HCT116 (cell line): ENCODE measurements at regions not wholly inside any gene's neighbourhood (a gene's known extent, or its start where the extent isn't known, plus 50 kb on each side); places are given as distances from the start of the nearest gene placed in this dataset.

ENCODE experiments used
- ATAC-seq: fragments of 200-7000 bp; cut with Tn5 transposase; 2 replicates; pipeline ENCODE4 v1.9.1; 2020; ENCODE audit warnings: mild to moderate bottlenecking, moderate library complexity
- BruUV-seq: library from RNA; stranded (reverse); fragments of 400-500 nt; replicated peaks from 2 replicates; lab custom pipeline; 2021; lab: Mats Ljungman, UMichigan
- CTCF ChIA-PET: fragments of 300-600 bp; sonication (Branson Sonifier 250); formaldehyde crosslinking; loops from one replicate; lab custom pipeline; 2021; ENCODE audit warnings: antibody characterized with exemption; lab: Charles Lee
- POLR2A ChIA-PET: fragments of 300-600, 350-600 bp; sonication (Branson Sonifier 250); formaldehyde crosslinking; loops from one replicate; lab custom pipeline; 2021; ENCODE audit warnings: antibody characterized with exemption; lab: Charles Lee
- RAD21 ChIA-PET, 2 experiments: fragments of 300-600 bp; sonication (Branson Sonifier 250); formaldehyde crosslinking; loops; one replicate each; lab custom pipeline; 2023; ENCODE audit warnings: low total read pairs in 2 of 2; ENCODE audit not compliant: uncharacterized antibody in 2 of 2, unreplicated experiment in 2 of 2, low non-redundant PET in 1 of 2; lab: Charles Lee
- DNase-seq: peaks from one replicate; pipeline ENCODE4 v3.0.0-alpha.2; 2010; ENCODE audit warnings: low read depth, low spot score
- H2AFZ ChIP-seq: fragments of 200-600 bp; shearing (Covaris generic), sonication (generic); 2 replicates; pipeline ENCODE4 v1.6.1; 2017; ENCODE audit warnings: low read depth, mixed run types, mixed read lengths, antibody characterized with exemption, low read length; ENCODE audit not compliant: poor library complexity, severe bottlenecking
- H3K27ac ChIP-seq: 2 replicates; pipeline ENCODE4 v1.5.1; 2012; ENCODE audit warnings: low read depth, low read length
- H3K27me3 ChIP-seq: fragments of 200-600 bp; sonication (generic); 2 replicates; pipeline ENCODE4 v1.6.1; 2016; ENCODE audit warnings: mixed run types, low read length, mixed read lengths; ENCODE audit not compliant: insufficient read depth
- H3K36me3 ChIP-seq, 2 experiments: fragments of 200-500 bp in 1 of 2; fragments of 200-600 bp in 1 of 2; sonication (Bioruptor generic) in 1 of 2; sonication (generic) in 1 of 2; 2 replicates each; pipeline versions ENCODE4 v1.5.1 to v1.6.1; 2014 to 2016; ENCODE audit warnings: low read length in 2 of 2, inconsistent platforms in 1 of 2, mixed read lengths in 1 of 2, mixed run types in 1 of 2; ENCODE audit not compliant: insufficient read depth in 2 of 2, control insufficient read depth in 1 of 2
- H3K4me1 ChIP-seq, 2 experiments: fragments of 200-600 bp in 1 of 2; sonication (generic) in 1 of 2; 2 replicates each; pipeline versions ENCODE4 v1.5.1 to v1.6.1; 2012 to 2017; ENCODE audit warnings: low read length in 2 of 2, inconsistent platforms in 1 of 2, mild to moderate bottlenecking in 1 of 2, mixed read lengths in 1 of 2, mixed run types in 1 of 2, moderate library complexity in 1 of 2; ENCODE audit not compliant: insufficient read depth in 2 of 2, control insufficient read depth in 1 of 2
- H3K4me2 ChIP-seq: fragments of 200-600 bp; sonication (generic); 2 replicates; pipeline ENCODE4 v1.6.1; 2017; ENCODE audit warnings: mixed run types, low read length, mixed read lengths
- H3K4me3 ChIP-seq, 2 experiments: fragments of 200-600 bp in 1 of 2; sonication (generic) in 1 of 2; replicated peaks in 1 of 2; 2 replicates each; pipeline ENCODE4 v1.5.1; 2011 to 2016; ENCODE audit warnings: low read length in 2 of 2, control low read depth in 1 of 2, low read depth in 1 of 2, mild to moderate bottlenecking in 1 of 2, mixed read lengths in 1 of 2, mixed run types in 1 of 2
- H3K79me2 ChIP-seq: fragments of 200-600 bp; sonication (generic); 2 replicates; pipeline ENCODE4 v1.6.1; 2017; ENCODE audit warnings: mild to moderate bottlenecking, mixed run types, low read length, moderate library complexity, mixed read lengths; ENCODE audit not compliant: insufficient read depth
- H3K9ac ChIP-seq: fragments of 200-600 bp; sonication (generic); 2 replicates; pipeline ENCODE4 v1.6.1; 2016; ENCODE audit warnings: low read length, mixed read lengths
- H3K9me2 ChIP-seq: fragments of 200-600 bp; sonication (generic), shearing (Covaris generic); 2 replicates; pipeline ENCODE4 v1.6.1; 2017; ENCODE audit warnings: mixed run types, mild to moderate bottlenecking, moderate library complexity; ENCODE audit not compliant: insufficient read depth
- H3K9me3 ChIP-seq, 2 experiments: fragments of 200-500 bp in 1 of 2; fragments of 200-600 bp in 1 of 2; sonication (Bioruptor generic) in 1 of 2; sonication (generic) in 1 of 2; 2 replicates each; pipeline ENCODE4 v1.6.1; 2014 to 2017; ENCODE audit warnings: low read length in 2 of 2, mixed read lengths in 2 of 2, inconsistent platforms in 1 of 2, low read depth in 1 of 2, mild to moderate bottlenecking in 1 of 2, mixed run types in 1 of 2, moderate library complexity in 1 of 2; ENCODE audit not compliant: control insufficient read depth in 1 of 2, insufficient read depth in 1 of 2
- H4K20me1 ChIP-seq: fragments of 200-600 bp; sonication (generic), shearing (Covaris generic); 2 replicates; pipeline ENCODE4 v1.6.1; 2017; ENCODE audit warnings: mixed run types, mild to moderate bottlenecking, moderate library complexity; ENCODE audit not compliant: insufficient read depth
- CEBPB ChIP-seq: IDR thresholded peaks from 2 replicates; pipeline ENCODE4 v1.6.1; 2012; ENCODE audit warnings: low read depth
- JUND ChIP-seq: IDR thresholded peaks from 2 replicates; pipeline ENCODE4 v1.6.1; 2012
- RAD21 ChIP-seq: IDR thresholded peaks from 2 replicates; pipeline ENCODE4 v1.6.1; 2012; ENCODE audit warnings: low read depth, mild to moderate bottlenecking
- SIN3A ChIP-seq: IDR thresholded peaks from 2 replicates; pipeline ENCODE4 v1.6.1; 2012; ENCODE audit warnings: low read depth
- SP1 ChIP-seq: IDR thresholded peaks from 2 replicates; pipeline ENCODE4 v1.6.1; 2012; ENCODE audit warnings: low read depth
- ZNF274 ChIP-seq: fragments of 200-500 bp; sonication (Bioruptor generic); IDR thresholded peaks from 2 replicates; pipeline ENCODE4 v1.6.1; 2014; ENCODE audit warnings: mild to moderate bottlenecking, low read depth, low read length, inconsistent platforms
- intact Hi-C: fragments of 100-400 bp; cut with micrococcal nuclease; formaldehyde crosslinking; loops from 2 replicates; pipeline ENCODE4 v1.10.0; 2022
- TF ChIP-seq, protein P1 (sequence below): IDR thresholded peaks from 2 replicates; pipeline ENCODE4 v1.6.1; 2012
- TF ChIP-seq, protein P2 (sequence below): IDR thresholded peaks from 2 replicates; pipeline ENCODE4 v1.6.1; 2012; ENCODE audit warnings: low read depth

DNA sequence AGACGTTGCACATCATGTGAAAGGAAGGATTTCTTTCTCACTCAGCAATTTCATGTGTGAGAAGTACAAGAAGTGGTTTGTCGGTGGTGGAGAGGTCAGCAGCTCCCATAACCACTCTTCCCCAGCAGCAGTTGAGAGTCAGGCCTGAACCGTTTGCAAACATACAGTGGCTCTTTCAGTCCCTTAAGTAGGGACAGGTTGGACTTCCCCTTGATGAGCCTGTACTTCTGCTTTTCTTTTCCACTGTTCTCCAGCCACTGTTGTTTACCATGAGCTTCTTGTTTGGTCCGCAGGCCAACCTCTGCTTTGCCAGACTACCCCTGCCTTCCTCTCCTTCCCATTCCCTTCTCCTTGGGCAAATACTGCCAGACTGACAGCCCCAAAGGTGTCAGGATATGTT is 391.3 kb upstream of the CELF4 start:
- ChIA-PET POLR2A (no interaction called here), CTCF (no interaction called here), RAD21 (no interaction called here)
- no peak overlapping the region for H2AFZ ChIP-seq
- H3K9ac ChIP-seq, result no peak overlapping the region
- no TSS peak for BruUV-seq
- no peak overlapping the region for H3K27ac ChIP-seq
- no peaks in the 10 kb centered on the region for H3K36me3 ChIP-seq
- H3K27me3 ChIP-seq, result no peaks in the 10 kb centered on the region
- H3K4me3 ChIP-seq, result no peak overlapping the region
- no peaks in the 10 kb centered on the region for H3K4me1 ChIP-seq
- peaks cover 0 to 11% of the 10 kb centered on the region in 2 experiments; a peak in 2 of 4 replicates for H3K9me3 ChIP-seq
- H3K79me2 ChIP-seq, result no peaks in the 10 kb centered on the region
- H3K9me2 ChIP-seq, result no peaks in the 10 kb centered on the region
- H3K4me2 ChIP-seq, result no peak overlapping the region
- intact Hi-C loops, result no loop called here
- H4K20me1 ChIP-seq, result no peaks in the 10 kb centered on the region
- DNase-seq, result no peak
- TF ChIP-seq CEBPB (no peak), JUND (no peak), ZNF274 (no peak)
- TF ChIP-seq, protein P1, sequence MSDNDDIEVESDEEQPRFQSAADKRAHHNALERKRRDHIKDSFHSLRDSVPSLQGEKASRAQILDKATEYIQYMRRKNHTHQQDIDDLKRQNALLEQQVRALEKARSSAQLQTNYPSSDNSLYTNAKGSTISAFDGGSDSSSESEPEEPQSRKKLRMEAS, result no peak
- ATAC-seq, result no peak

DNA sequence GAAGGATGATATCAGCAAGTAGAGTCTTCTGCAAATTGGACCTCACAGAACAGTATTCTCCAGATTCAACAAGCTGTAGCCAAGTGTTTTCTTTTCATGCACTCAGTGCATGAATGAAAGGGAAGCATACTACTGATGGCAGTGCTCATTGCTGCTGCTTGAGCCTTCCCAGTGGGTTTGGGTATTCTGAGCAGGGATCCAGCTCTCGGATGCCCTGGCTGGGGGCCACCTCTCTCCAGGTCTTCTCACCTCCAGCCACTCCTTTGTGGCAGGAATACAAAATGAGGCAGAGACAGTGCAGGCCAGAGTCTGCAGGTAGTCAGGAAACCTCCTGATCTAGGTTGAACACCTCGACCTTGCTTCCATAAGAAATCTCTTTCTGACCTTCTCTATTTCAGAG is 390.4 kb upstream of the CELF4 start:
- no peaks in the 10 kb centered on the region for H3K27me3 ChIP-seq
- CTCF ChIA-PET, result no interaction called here

More for the DNA sequence above, 390.4 kb upstream of the CELF4 start:
- Histone ChIP-seq H3K36me3 (no peaks in the 10 kb centered on the region), H3K79me2 (no peaks in the 10 kb centered on the region), H4K20me1 (no peaks in the 10 kb centered on the region), H3K9ac (no peak overlapping the region), H3K4me3 (no peak overlapping the region), H2AFZ (no peak overlapping the region), H3K27ac (no peak overlapping the region), H3K4me1 (no peaks in the 10 kb centered on the region), H3K9me3 (peaks cover 0 to 11% of the 10 kb centered on the region in 2 experiments; a peak in 2 of 4 replicates), H3K4me2 (no peak overlapping the region), H3K9me2 (no peaks in the 10 kb centered on the region)
- ChIA-PET RAD21 (no interaction called here), POLR2A (no interaction called here)
- no TSS peak for BruUV-seq
- TF ChIP-seq SP1, result no peak
- no peak for TF ChIP-seq SIN3A
- TF ChIP-seq RAD21, result no peak
- TF ChIP-seq, protein P2, sequence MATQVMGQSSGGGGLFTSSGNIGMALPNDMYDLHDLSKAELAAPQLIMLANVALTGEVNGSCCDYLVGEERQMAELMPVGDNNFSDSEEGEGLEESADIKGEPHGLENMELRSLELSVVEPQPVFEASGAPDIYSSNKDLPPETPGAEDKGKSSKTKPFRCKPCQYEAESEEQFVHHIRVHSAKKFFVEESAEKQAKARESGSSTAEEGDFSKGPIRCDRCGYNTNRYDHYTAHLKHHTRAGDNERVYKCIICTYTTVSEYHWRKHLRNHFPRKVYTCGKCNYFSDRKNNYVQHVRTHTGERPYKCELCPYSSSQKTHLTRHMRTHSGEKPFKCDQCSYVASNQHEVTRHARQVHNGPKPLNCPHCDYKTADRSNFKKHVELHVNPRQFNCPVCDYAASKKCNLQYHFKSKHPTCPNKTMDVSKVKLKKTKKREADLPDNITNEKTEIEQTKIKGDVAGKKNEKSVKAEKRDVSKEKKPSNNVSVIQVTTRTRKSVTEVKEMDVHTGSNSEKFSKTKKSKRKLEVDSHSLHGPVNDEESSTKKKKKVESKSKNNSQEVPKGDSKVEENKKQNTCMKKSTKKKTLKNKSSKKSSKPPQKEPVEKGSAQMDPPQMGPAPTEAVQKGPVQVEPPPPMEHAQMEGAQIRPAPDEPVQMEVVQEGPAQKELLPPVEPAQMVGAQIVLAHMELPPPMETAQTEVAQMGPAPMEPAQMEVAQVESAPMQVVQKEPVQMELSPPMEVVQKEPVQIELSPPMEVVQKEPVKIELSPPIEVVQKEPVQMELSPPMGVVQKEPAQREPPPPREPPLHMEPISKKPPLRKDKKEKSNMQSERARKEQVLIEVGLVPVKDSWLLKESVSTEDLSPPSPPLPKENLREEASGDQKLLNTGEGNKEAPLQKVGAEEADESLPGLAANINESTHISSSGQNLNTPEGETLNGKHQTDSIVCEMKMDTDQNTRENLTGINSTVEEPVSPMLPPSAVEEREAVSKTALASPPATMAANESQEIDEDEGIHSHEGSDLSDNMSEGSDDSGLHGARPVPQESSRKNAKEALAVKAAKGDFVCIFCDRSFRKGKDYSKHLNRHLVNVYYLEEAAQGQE, result no peak
- intact Hi-C loops, result no loop called here
- no peak for DNase-seq
- ATAC-seq, result no peak
